Aorta (tissue), 5 donors: ENCODE measurements at regions not wholly inside any gene's neighbourhood (a gene's known extent, or its start where the extent isn't known, plus 50 kb on each side); places are given as distances from the start of the nearest gene placed in this dataset.
"Not testable (repeated sequence)": the region's sequence is repeated elsewhere in the genome, so short reads cannot be mapped to it uniquely, and the experiment has no call there.

Source experiments
- ATAC-seq: fragments of 200-7000 bp; cut with Tn5 transposase; one replicate; pipeline ENCODE4 v1.9.1; 2022; ENCODE audit warnings: moderate library complexity; ENCODE audit not compliant: low FRiP score
- DNase-seq, 2 donors: peaks; one replicate each; pipeline ENCODE4 v3.0.0-alpha.2; 2020
- H3K27ac ChIP-seq, 2 donors: one replicate each; pipeline ENCODE4 v1.5.1; 2013; ENCODE audit warnings: low read length in 2 of 2, mild to moderate bottlenecking in 2 of 2, moderate library complexity in 2 of 2, control low read depth in 1 of 2, inconsistent platforms in 1 of 2, low read depth in 1 of 2
- H3K27me3 ChIP-seq, 2 donors: one replicate each; pipeline ENCODE4 v1.6.1; 2013; ENCODE audit warnings: control low read depth in 1 of 2, low read length in 1 of 2, mild to moderate bottlenecking in 1 of 2, moderate library complexity in 1 of 2; ENCODE audit not compliant: insufficient read depth in 2 of 2, control insufficient read depth in 1 of 2
- H3K36me3 ChIP-seq, 2 donors: one replicate each; pipeline ENCODE4 v1.6.1; 2013; ENCODE audit warnings: control low read depth in 1 of 2, low read length in 1 of 2, mild to moderate bottlenecking in 1 of 2; ENCODE audit not compliant: insufficient read depth in 2 of 2, control insufficient read depth in 1 of 2
- H3K4me1 ChIP-seq, 2 donors: one replicate each; pipeline ENCODE4 v1.6.1; 2013; ENCODE audit warnings: low read length in 2 of 2, control low read depth in 1 of 2, mild to moderate bottlenecking in 1 of 2, moderate library complexity in 1 of 2; ENCODE audit not compliant: insufficient read depth in 2 of 2, control insufficient read depth in 1 of 2
- H3K4me3 ChIP-seq, 2 donors: one replicate each; pipeline ENCODE4 v1.5.1; 2013; ENCODE audit warnings: low read length in 2 of 2, control low read depth in 1 of 2, mild to moderate bottlenecking in 1 of 2
- H3K9me3 ChIP-seq: one replicate; pipeline ENCODE4 v1.6.1; 2013; ENCODE audit warnings: mild to moderate bottlenecking, low read length; ENCODE audit not compliant: control insufficient read depth
- WGBS, 2 donors: extraction: QIAGEN DNeasy Blood & Tissue Kit; methylation state at CpG; one replicate each; pipeline ENCODE4 v1.1.7; 2013; 5-methylcytosine and 5-hydroxymethylcytosine counted together
- intact Hi-C, 2 donors: fragments of 100-400 bp; cut with DNase I; formaldehyde crosslinking; loops; one replicate each; pipeline versions ENCODE4 v1.14.2 to v1.15.0; 2022
- donor health status: healthy with polysubstance abuse.
- donor health status: Bipolar disorder and iron deficiency.
- donor health status: DM: no; HTN: no; CAD: no.
- donor health status: DM: no; HTN: no; CAD: no.
- donor health status: DM: yes; HTN: yes; CAD: no.

DNA sequence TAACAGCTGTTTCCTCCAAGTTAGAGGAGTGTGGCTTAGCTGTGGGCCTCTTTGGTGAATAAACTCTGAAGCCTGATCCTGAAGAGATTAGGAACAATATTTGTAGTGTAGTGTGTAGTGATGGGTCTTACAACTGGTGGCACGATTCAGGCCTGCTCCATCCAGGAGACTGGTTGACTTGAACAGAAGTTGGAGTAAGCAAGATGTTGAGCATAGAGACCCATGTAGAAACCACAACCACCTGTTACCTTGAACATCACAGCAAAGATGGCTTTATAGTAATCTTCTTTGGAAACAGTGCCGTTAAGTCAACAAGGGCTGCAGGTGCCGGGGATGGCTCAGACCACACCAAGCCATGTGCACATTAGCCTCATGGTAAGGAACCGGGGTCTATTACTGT is 74.2 kb upstream of the RASGRP1 start:
- Histone ChIP-seq H3K4me1 (no peaks in the 10 kb centered on the region), H3K4me3 (no peak overlapping the region), H3K36me3 (no peaks in the 10 kb centered on the region), H3K27me3 (no peaks in the 10 kb centered on the region), H3K27ac (no peak overlapping the region), H3K9me3 (no peaks in the 10 kb centered on the region)
- intact Hi-C loops, result no loop called here
- DNase-seq (no peak), ATAC-seq (no peak)
- 93 to 94% methylated on average over 4 of the region's 4 CpGs for WGBS, 2 donors

DNA sequence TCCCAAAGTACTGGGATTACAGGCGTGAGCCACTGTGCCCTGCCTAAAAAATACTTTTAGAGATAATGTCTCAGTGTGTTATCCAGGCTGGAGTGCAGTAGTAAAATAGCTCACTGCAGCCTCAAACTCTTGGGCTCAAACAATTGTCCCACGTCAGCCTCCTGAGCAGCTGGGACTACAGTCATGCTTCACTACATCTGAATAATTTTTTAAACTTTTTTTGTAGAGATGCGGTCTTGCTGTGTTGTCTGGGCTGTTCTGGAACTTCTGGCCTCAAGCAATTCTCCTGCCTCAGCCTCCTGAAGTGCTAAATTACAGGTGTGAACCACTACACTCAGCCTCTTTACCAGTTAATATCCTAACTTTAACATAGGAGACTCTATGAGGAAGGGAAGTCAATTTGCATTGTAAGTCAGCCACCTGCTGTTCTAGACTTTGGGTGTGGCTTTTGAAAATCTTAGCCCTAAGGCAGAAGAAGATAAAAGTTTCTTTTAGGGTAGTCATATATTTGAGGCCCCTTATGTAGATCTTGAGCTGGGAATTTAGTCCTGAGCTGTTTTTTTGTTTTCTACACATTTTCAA is 78.2 kb upstream of the RASGRP1 start:
- Histone ChIP-seq H3K27me3 (no peaks in the 10 kb centered on the region), H3K4me1 (no peaks in the 10 kb centered on the region), H3K9me3 (no peaks in the 10 kb centered on the region), H3K36me3 (no peaks in the 10 kb centered on the region), H3K27ac (no peak overlapping the region), H3K4me3 (no peak overlapping the region)
- intact Hi-C loops, result loop anchor here in 1 of 2 donors (10.0 kb wide), 1 partner anchor 58 kb away; no protein-coding TSS in a partner anchor
- ATAC-seq (no peak), DNase-seq (no peak)
- 73 to 80% methylated on average over 3 of the region's 3 CpGs for WGBS, 2 donors

DNA sequence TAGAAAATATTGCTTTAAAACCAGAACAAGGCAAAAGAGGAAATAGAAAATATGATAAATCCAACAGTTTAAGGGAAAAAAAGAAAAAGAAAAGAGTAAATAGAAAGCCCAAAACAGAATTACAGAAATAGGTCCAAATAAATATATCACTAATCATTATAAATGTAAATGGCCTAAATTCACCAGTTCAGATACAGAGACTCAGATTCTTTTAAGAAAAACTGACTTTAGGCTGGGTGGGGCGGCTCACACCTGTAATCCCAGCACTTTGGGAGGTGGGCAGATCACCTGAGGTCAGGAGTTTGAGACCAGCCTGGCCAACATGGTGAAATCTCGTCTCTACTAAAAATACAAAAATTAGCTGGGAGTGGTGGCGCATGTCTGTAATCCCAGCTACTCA is 79.7 kb upstream of the RASGRP1 start:
- WGBS, 2 donors, result 86 to 92% methylated on average over 3 of the region's 3 CpGs
- ATAC-seq, H3K36me3 ChIP-seq, H3K27me3 ChIP-seq, H3K4me1 ChIP-seq, DNase-seq, H3K9me3 ChIP-seq, H3K27ac ChIP-seq, H3K4me3 ChIP-seq: not testable (repeated sequence)
- intact Hi-C loops, result loop anchor here in 1 of 2 donors (10.0 kb wide), 1 partner anchor 60 kb away; no protein-coding TSS in a partner anchor

DNA sequence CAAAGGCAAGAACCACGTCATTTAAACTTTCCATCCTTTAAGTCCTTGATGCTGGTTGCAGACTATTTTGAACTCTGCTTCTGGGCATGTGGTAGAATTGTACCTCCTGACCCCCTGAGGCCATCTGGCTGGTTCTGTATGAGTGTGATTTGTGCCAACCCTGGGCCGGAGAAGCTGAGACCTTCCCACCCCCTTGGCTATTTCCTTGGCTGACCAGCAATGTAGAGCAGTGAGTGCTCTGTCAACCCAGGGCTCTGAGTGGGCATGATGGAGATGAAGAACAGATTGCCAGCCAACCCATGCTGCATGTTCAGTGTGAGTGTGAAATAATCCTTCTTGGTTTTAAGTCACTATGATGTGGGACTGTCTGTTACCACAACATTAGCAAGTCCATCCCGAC is 82.1 kb upstream of the RASGRP1 start:
- Histone ChIP-seq H3K4me3 (no peak overlapping the region), H3K27ac (no peak overlapping the region), H3K4me1 (no peaks in the 10 kb centered on the region), H3K9me3 (no peaks in the 10 kb centered on the region), H3K36me3 (no peaks in the 10 kb centered on the region), H3K27me3 (no peaks in the 10 kb centered on the region)
- 68 to 70% methylated on average over 3 of the region's 3 CpGs for WGBS, 2 donors
- ATAC-seq (no peak), DNase-seq (no peak)
- intact Hi-C loops, result loop anchor here in 1 of 2 donors (10.0 kb wide), 1 partner anchor 62 kb away; no protein-coding TSS in a partner anchor

DNA sequence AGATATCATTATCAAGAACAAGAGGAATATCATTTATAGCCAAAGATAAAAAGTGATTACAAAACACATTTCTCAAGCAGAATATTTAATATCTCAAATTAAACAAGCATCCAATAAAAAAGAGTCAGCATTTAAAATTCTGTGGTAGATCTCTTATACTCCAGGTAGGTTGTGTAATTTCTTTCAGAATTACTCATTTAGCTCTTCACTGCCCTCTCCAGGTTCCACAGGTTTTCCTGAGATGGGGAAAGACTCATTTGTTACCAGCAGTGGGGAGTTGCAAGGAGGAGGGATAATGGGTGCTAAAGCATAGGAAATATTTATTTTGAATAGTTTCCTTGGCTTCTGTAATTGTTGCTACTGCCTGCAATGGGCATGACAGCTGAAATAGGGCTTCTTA is 83.1 kb upstream of the RASGRP1 start:
- Histone ChIP-seq H3K4me1 (no peaks in the 10 kb centered on the region), H3K4me3 (no peak overlapping the region), H3K27me3 (no peaks in the 10 kb centered on the region), H3K27ac (no peak overlapping the region), H3K36me3 (no peaks in the 10 kb centered on the region), H3K9me3 (no peaks in the 10 kb centered on the region)
- ATAC-seq (no peak), DNase-seq (no peak)
- intact Hi-C loops, result loop anchor here in 1 of 2 donors (10.0 kb wide), 1 partner anchor 63 kb away; no protein-coding TSS in a partner anchor

DNA sequence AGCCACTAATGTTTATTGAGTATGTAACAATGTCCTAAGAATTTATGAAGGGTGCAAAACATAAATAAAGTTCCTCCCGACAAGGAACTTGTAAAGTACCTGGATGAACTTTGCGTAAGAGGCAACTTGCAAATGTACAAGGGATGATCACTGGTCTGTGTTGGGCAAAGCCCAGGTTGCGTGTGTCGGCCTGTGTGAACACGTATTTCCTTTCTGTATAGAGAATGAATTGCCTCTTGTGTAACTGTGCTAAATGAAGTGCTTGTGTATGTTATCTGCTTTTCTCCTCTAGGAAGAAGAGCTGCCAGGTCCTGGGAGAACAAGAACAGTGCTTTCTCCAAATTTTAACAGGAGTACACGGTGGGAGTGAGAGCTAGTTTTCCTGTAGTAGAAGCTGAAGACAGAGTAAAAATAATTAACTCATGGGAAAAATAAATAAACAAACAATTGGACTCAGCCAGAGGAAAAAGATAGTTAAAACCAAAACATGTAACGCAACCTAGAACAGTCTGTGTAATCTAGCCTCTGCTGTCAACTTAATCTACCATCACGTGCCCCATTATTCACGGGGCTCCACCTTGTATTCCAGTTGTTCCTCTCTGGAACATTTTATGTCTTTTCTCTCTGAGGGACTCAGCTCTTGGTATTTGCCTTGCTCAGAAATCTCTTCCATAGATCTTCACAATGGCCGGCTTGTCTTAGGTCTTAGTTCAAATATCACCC is 83.7 kb upstream of the RASGRP1 start:
- intact Hi-C loops, result loop anchor here in 1 of 2 donors (10.0 kb wide), 1 partner anchor 63 kb away; no protein-coding TSS in a partner anchor
- no peak for ATAC-seq
- 79 to 81% methylated on average over 10 of the region's 10 CpGs for WGBS, 2 donors

DNA sequence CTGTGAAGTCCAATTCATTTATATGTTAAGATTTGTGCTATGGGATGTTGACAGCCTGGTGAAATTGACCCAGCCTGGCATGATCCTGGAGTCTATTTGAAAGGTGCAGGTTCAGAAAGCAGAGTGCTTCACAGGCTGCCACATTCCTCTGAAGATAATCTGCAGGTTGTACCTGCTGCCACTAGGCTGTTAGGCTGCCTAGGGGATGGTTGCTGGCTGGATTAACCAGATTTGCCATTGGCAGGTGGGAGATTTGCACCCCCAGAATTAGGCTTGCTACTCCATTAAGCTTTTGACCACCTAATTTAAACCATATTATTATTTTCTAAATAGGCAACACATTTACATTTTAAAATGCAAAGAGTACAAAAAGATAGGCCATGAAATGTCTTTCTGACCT is 85.8 kb upstream of the RASGRP1 start:
- no peaks in the 10 kb centered on the region for H3K27me3 ChIP-seq
- no peaks in the 10 kb centered on the region for H3K9me3 ChIP-seq
- H3K36me3 ChIP-seq, result no peaks in the 10 kb centered on the region
- DNase-seq (no peak), ATAC-seq (no peak)
- H3K4me3 ChIP-seq, result no peak overlapping the region
- intact Hi-C loops, result no loop called here
- no peaks in the 10 kb centered on the region for H3K4me1 ChIP-seq
- H3K27ac ChIP-seq, result no peak overlapping the region

More for the DNA sequence above, 83.7 kb upstream of the RASGRP1 start:
- H3K36me3 ChIP-seq, result no peaks in the 10 kb centered on the region
- H3K27ac ChIP-seq, result no peak overlapping the region
- DNase-seq, result no peak
- no peaks in the 10 kb centered on the region for H3K27me3 ChIP-seq
- H3K4me3 ChIP-seq, result no peak overlapping the region
- H3K9me3 ChIP-seq, result no peaks in the 10 kb centered on the region
- H3K4me1 ChIP-seq, result no peaks in the 10 kb centered on the region

DNA sequence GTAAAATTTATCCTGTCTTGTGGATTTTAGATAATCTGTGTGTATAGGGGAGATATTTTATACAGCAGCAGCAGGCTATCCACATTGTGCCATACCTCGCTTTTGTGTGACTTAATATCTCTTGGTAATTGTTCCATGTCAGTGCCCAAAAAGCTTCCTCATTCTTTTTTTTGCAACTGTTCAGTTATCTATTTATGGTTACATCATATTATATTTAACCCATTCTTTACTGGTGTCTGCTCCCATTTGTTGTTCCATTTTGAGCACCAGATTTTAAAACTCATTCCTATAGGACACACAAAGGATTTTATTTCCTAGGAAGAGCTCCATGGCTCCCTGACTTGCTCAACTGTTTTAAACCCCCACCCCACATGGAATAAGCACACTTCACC is 86.3 kb upstream of the RASGRP1 start:
- Histone ChIP-seq H3K27me3 (no peaks in the 10 kb centered on the region), H3K9me3 (no peaks in the 10 kb centered on the region), H3K4me1 (no peaks in the 10 kb centered on the region), H3K4me3 (no peak overlapping the region), H3K36me3 (no peaks in the 10 kb centered on the region), H3K27ac (no peak overlapping the region)
- intact Hi-C loops, result no loop called here
- no peak for DNase-seq
- WGBS, 2 donors, result 94 to 100% methylated on average over 1 of the region's 1 CpG
- ATAC-seq, result no peak
